ENCODE measurements at regions not wholly inside any gene's neighbourhood (a gene's known extent, or its start where the extent isn't known, plus 50 kb on each side); places are given as distances from the start of the nearest gene placed in this dataset.

DNA sequence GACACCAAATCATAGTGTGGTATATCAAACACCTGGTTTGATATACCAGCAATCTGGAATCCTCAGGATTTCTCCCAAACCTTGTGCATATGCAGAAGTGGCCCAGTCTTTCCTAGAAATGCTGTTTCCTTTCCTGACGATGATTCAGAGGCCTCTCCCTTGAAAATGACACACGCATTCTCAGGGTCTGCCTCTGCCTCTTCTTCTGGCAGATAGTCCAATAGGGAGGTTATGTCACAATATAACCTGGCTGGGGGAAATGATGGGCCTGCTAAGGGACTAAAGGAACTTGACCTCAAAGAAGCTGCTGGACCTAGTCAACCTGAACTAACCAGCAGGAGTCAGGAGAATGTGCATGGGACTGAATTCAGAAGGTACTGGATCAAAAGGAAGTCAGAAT lies 435.2 kb downstream of the IDS start:
- no peak overlapping the region for H3K4me3 ChIP-seq
- TF ChIP-seq FOXP2 (optimal IDR thresholded peaks at IDR 0.05; ENCODE audit: control extremely low read depth, extremely low read length, insufficient read depth) = no peak
- no peaks in the 10 kb centered on the region for H3K36me3 ChIP-seq (ENCODE audit: insufficient read depth, low read length)
- H3K27ac ChIP-seq = no peak overlapping the region
- no peak overlapping the region for H3K9ac ChIP-seq (ENCODE audit: insufficient read length)
- no peaks in the 10 kb centered on the region for H3K9me3 ChIP-seq (ENCODE audit: low read depth, low read length)
- DNase-seq (ENCODE audit: low read depth, low spot score) = no peak

DNA sequence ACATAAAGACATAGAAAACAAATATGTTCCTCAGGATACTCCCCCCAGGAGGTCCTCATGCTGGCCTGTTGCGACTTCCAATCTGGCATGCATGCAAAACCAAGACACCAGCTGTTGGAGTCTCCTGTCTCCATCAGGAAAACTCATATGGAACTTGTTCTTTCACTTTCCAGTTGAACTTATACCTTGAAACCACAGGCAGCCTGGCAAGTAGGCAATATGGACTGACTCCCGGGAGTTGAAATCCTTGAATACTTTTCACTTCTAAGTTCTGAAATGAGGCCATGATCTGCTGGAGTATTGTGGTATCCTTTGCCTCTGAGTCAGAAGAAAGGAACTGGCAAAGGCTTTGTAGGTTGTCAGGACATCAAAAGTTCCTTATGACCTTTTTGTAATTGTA lies 444.2 kb downstream of the IDS start:
- no peaks in the 10 kb centered on the region for H3K36me3 ChIP-seq (ENCODE audit: insufficient read depth, low read length)
- no peak for DNase-seq (ENCODE audit: low read depth, low spot score)
- H3K27ac ChIP-seq = no peak overlapping the region
- H3K9ac ChIP-seq (ENCODE audit: insufficient read length) = no peak overlapping the region
- H3K4me3 ChIP-seq = no peak overlapping the region
- no peaks in the 10 kb centered on the region for H3K9me3 ChIP-seq (ENCODE audit: low read depth, low read length)
- TF ChIP-seq FOXP2 (optimal IDR thresholded peaks at IDR 0.05; ENCODE audit: control extremely low read depth, extremely low read length, insufficient read depth) (no peak), POLR2AphosphoS5 (IDR thresholded peaks at IDR 0.05; ENCODE audit: borderline replicate concordance, low read depth, low read length) (no peak), EZH2 (IDR thresholded peaks at IDR 0.05) (no peak)

All from SK-N-MC (cell line).